HG03039 (cell line): ENCODE measurements at regions not wholly inside any gene's neighbourhood (a gene's known extent, or its start where the extent isn't known, plus 50 kb on each side); places are given as distances from the start of the nearest gene placed in this dataset.
"Not testable (repeated sequence)": the region's sequence is repeated elsewhere in the genome, so short reads cannot be mapped to it uniquely, and the experiment has no call there.

Experiments
- ATAC-seq: cut with Tn5 transposase; IDR thresholded peaks from one replicate; pipeline ENCODE4 v1.9.1; 2021; ENCODE audit warnings: mild to moderate bottlenecking, moderate library complexity; ENCODE audit not compliant: unreplicated experiment

GRCh38 chr2:198917926-198918720, 539.6 kb downstream of the SATB2 start:
- ATAC-seq = no peak

- no peak for ATAC-seq
Observed at GRCh38 chr2:198917275-198917674, 540.5 kb downstream of the SATB2 start.

GRCh38 chr2:198916548-198917080, 541.1 kb downstream of the SATB2 start:
- no peak for ATAC-seq

GRCh38 chr2:198913394-198914152, 544.2 kb downstream of the SATB2 start:
- peak; percentile 98 for ATAC-seq

- no peak for ATAC-seq
Observed at GRCh38 chr2:198909525-198910267, 548.0 kb downstream of the SATB2 start.

GRCh38 chr2:198905881-198906612, 551.7 kb downstream of the SATB2 start:
- no peak for ATAC-seq

- ATAC-seq = no peak
Observed at GRCh38 chr2:198901894-198902293, 555.8 kb downstream of the SATB2 start.

- no peak for ATAC-seq
Observed at GRCh38 chr2:198900141-198900540, 557.6 kb downstream of the SATB2 start.

- peak; percentile 70 for ATAC-seq
Observed at GRCh38 chr2:198890490-198890889, 567.2 kb downstream of the SATB2 start.

- ATAC-seq = no peak
Observed at GRCh38 chr2:198883604-198884003, 574.1 kb downstream of the SATB2 start.

- no peak for ATAC-seq
Observed at GRCh38 chr2:198880986-198881385, 576.8 kb downstream of the SATB2 start.

GRCh38 chr2:198880421-198880820, 577.3 kb downstream of the SATB2 start:
- no peak for ATAC-seq

- peak; percentile 86 for ATAC-seq
Observed at GRCh38 chr2:198874472-198874858, 583.3 kb downstream of the SATB2 start.

GRCh38 chr2:198873503-198874471, 584.0 kb downstream of the SATB2 start:
- ATAC-seq = peak; percentile 3

- ATAC-seq = no peak
Observed at GRCh38 chr2:198863655-198864054, 594.1 kb downstream of the SATB2 start.

GRCh38 chr2:198861080-198861479, 596.7 kb downstream of the SATB2 start:
- no peak for ATAC-seq

- ATAC-seq = no peak
Observed at GRCh38 chr2:198857246-198857645, 600.5 kb downstream of the SATB2 start.

- not testable (repeated sequence) for ATAC-seq
Observed at GRCh38 chr2:198855746-198856145, 602.0 kb downstream of the SATB2 start.

- no peak for ATAC-seq
Observed at GRCh38 chr2:198852248-198852647, 605.5 kb downstream of the SATB2 start.
